HuH-7.5 (cell line): ENCODE measurements at regions not wholly inside any gene's neighbourhood (a gene's known extent, or its start where the extent isn't known, plus 50 kb on each side); places are given as distances from the start of the nearest gene placed in this dataset.
"Not testable (repeated sequence)": the region's sequence is repeated elsewhere in the genome, so short reads cannot be mapped to it uniquely, and the experiment has no call there.

Experiments used
- DNase-seq: peaks from one replicate; pipeline ENCODE4 v3.0.0; 2011; ENCODE audit warnings: low spot score

DNA sequence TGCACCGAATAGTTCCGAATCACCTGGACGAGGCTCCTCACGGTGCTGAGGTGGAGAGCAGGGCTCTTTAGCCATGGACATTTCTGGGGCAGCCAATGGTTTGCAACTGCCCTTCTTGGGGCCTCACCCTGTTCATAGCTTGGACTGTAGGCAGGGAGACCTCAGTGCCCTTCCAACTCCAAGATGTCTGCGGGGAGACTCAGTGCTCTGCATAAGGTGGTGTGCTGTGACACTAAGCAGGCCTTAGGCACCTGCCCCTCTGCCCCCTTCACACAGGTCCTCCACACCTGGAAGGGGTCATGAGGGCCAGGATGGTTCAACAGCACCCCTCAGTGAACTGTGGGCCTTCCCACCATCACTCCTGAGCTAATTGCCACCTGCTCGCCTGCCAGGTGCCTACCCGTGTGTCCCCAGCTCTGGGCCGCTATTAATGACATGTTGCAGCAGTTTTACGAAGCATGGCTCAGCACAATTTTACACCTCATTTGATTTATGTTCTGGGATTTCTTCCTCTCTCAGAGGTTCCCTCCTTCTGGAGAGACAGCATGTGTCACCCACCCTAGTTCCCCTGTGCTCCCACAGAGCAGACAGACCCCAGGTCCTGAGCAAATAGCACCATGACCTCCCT is 101.2 kb upstream of the SMAD3 start:
- no peak for DNase-seq

DNA sequence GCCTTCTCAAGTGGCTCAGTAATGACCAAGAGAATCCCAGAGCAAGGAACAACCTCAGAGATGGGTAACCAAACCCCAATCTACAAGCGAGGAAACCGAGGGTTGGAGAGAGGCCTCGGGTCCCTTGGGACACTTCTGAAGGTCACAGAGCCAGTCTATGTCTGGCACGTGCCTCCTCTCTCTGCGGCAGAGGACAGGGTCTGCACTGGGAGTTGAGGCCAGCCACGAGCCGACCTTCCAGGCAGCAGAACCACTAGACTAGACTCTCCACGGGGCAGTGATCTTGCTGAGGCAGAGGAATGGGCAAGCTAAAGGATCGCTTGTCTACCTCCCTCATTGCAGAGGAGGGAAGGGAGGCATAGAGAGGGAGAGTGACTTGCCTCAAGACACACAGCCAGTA is 100.6 kb upstream of the SMAD3 start:
- no peak for DNase-seq

DNA sequence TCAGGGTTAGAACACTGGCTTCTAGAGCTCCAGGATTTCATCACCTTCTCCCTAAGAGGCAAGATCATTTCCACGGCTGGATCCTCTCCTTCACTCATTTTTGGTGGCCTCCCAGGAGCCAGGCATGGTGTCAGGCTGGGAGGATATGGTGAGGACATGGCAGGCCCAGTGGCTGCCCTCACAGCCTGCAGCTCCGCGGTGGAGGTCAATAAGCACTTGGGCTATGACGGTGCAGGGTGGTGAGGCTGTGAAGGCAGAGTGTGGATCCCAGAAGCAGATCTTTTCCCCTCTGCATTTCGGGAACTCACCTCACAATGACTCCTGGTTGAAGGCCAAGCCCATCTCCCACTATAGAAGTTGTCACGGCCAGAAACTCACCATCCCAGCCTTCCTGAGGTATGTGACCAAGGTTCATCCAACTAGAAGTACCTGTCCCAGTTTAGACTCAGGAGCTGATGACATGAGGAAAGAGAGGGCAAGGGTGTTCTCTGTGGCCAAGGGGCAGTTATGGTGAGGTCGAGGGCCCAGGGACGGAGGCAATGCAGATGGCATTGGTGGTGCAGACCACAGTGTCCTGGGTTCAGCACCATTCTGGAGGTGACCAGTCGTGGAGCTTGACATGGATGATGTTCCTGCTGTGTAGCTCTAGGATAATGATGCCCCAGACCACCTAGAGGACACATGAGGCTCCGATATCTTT is 100.1 kb upstream of the SMAD3 start:
- no peak for DNase-seq

DNA sequence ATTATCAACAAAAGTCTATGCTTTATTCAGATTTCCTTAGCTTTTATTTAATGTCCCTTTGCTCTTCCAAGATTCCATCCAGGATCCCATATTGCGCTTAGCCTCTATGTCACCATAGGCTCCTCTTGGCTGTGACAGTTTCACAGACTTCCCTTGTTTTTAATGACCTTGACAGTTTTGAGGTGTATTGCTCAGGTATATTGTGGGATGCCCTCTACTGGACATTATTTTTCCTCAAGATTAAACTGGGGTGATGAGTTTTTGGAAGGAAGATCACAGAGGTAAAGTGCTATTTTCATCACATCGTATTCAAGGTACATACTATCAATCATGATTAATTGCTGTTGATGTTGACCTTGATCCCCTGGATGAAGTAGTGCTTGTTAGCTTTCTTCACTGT is 99.1 kb upstream of the SMAD3 start:
- DNase-seq, result no peak

- no peak for DNase-seq
Measured at GRCh38 chr15:66968806-66969596, 96.4 kb upstream of the SMAD3 start.

DNA sequence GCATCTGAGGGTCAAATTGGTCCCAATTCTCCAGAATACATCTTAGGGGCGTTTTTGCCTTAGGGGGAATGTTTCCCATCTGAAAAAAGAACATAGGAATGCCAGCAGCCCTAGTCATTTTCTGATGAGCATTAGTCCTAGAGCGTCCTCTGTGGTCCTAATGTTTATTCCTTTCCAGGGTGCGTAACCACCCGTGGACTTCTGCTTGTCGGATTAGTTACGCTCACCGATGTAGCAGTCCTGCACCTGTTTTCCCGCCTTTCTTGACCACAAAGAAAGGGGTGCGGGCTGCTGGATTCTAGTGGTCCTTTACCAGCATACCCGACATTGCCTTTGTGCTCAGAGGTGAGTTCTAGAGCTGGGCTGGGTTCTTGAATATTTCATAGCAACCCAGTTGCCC is 91.3 kb upstream of the SMAD3 start:
- not testable (repeated sequence) for DNase-seq

DNA sequence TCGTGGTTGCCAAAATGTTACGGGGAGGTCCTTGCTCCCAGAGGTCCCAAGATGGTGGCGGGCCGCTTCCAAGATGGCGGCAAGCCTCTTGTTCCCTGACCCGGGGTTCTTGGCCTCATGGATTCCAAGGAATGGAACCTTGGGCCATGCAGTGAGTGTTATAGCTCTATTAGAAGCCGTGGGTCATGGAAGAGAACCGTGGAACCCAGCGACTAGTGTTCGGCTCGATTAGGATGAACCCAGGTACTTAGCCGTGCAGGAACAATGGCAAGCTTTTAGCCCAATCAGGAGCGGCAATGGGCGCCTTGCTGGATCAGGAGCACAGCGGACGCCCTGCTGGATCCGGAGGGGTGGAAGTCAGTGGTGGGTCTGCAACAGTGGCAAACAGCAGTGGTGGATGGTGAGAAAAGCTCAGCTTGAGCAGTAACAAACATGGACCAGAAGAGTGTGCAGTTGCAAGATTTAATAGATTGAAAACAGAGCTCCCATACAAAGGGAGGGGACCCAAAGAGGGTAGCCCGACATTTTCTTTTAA is 89.2 kb upstream of the SMAD3 start:
- DNase-seq, result not testable (repeated sequence)

DNA sequence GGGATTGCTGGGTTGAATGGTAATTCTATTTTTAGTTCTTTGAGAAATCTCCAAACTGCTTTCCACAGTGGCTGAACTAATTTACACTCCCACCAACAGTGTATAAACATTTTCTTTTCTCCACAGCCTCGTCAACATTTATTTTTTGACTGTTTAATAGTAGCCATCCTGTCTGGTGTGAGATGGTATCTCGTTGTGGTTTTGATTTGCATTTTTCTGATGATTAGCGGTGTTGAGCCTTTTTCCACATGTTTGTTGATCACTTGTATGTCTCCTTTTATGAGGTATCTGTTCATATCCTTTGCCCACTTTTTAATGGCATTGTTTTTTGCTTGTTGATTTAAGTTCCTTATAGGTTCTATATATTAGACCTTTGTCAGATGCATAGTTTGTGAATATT is 85.1 kb upstream of the SMAD3 start:
- not testable (repeated sequence) for DNase-seq

GRCh38 chr15:66981771-66982170 is 83.6 kb upstream of the SMAD3 start:
- no peak for DNase-seq

DNA sequence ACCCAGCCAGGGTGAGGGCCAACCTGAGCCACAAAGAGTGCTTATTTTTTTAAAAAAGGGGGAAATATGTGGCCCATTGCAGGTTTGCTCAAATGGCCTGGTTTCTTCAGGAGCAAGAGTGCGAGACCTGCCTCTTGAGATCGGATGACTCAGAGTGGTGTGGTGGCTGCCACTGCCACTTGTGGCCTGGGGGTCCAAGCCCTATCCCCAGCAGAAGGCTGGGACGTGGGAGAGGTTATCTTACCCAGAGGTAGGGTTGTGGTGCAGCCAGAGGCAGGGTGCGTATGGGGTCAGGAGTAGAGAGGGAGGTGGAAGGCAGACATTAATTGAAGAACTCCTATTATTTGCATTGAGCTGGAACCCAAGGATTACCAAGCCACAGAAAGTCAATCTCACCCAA is 83.2 kb upstream of the SMAD3 start:
- DNase-seq, result no peak

GRCh38 chr15:66982816-66983215 is 82.6 kb upstream of the SMAD3 start:
- DNase-seq, result no peak

DNA sequence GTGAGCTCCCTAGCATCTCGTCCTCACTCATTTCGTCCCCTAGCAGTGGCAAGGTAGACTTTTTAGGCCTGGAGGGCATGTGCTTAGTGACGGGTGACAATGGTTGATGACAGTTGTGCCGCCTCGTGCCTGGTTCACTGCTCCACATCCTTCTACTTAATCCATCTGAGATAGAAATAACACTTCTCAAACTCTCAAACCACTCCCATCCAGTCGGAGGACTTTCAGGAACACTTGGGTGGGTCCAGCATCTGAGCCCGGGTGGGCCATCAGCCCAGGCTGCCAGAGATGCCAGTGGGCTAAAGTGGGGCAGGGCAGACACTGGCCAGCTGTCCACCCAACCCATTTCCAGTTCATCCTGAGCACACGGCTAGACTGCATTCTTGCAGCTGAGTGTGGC is 79.7 kb upstream of the SMAD3 start:
- no peak for DNase-seq

GRCh38 chr15:66986951-66987350 is 78.5 kb upstream of the SMAD3 start:
- DNase-seq, result no peak

- DNase-seq, result no peak
Measured at GRCh38 chr15:66993090-66993489, 72.3 kb upstream of the SMAD3 start.

DNA sequence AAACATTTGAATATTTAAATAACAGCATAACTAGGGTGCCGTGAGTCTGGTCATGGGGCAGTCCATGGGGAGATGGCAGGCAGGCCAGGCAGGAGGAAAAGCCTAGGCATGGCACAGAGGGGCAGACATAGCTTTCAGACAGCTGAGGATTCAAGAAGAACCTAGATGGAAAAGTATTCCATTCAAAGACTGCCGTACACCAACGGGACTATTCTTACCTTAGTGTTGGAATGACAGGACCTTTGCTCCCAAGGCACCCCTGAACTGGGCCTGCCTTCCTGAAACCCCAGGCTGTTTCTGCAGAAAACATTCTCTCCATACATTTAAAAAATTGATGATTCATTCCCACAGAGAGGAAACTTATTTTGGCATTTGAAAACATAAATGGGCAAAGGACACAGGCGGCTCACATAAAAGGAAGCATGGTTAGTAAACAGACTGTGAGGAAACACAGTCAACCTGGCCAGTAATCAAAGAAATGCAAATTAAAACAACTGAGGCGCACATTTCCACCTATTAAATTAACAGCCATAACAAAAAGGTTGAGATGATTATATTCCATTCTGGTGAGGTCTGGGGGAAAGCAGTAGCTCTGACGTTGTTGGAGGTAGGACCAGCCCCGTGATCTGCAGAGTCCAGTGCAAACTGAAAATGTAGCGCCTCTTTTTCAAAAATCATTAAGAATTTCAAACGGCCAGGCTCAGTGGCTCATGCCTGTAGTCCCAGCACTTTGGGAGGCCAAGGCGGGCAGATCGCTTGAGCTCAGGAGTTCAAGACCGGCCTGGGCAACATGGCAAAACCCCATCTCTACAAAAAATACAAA is 71.3 kb upstream of the SMAD3 start:
- no peak for DNase-seq

GRCh38 chr15:66994927-66995656 is 70.3 kb upstream of the SMAD3 start:
- DNase-seq, result no peak

- DNase-seq, result no peak
Measured at GRCh38 chr15:66996094-66996493, 69.3 kb upstream of the SMAD3 start.

GRCh38 chr15:66997212-66997611 is 68.2 kb upstream of the SMAD3 start:
- no peak for DNase-seq

- DNase-seq, result not testable (repeated sequence)
Measured at GRCh38 chr15:66998234-66998633, 67.2 kb upstream of the SMAD3 start.

- no peak for DNase-seq
Measured at GRCh38 chr15:66999046-66999968, 66.1 kb upstream of the SMAD3 start.
